ENCODE measurements at regions not wholly inside any gene's neighbourhood (a gene's known extent, or its start where the extent isn't known, plus 50 kb on each side); places are given as distances from the start of the nearest gene placed in this dataset.
"Not testable (repeated sequence)": the region's sequence is repeated elsewhere in the genome, so short reads cannot be mapped to it uniquely, and the experiment has no call there.

- ATAC-seq (no peak), DNase-seq (no peak)
- intact Hi-C loops (cut with DNase I) = no loop called here
These were observed 399.9 kb upstream of the ADAMTS5 start for GRCh38 chr21:27366646-27367235.

DNA sequence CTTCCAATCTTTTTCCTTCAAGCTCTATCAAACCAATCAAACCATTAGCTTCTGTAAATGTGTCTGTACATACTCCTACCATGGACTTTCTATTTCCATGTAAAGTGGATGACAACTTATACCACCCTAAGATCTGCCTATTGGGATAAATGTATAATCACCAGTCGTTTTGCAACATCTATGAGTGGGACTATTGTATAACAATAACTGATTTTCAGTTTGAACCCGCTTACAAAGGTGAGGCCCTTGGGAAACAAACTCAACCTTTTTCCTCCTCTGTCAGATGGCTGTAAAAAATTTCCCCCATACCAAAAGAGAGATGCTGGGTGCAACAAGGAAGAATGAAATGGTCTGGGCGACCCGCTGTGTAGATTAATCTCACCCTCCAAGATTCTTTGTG is 399.1 kb upstream of the ADAMTS5 start:
- no peak for ATAC-seq
- DNase-seq = no peak
- intact Hi-C loops (cut with DNase I) = no loop called here

DNA sequence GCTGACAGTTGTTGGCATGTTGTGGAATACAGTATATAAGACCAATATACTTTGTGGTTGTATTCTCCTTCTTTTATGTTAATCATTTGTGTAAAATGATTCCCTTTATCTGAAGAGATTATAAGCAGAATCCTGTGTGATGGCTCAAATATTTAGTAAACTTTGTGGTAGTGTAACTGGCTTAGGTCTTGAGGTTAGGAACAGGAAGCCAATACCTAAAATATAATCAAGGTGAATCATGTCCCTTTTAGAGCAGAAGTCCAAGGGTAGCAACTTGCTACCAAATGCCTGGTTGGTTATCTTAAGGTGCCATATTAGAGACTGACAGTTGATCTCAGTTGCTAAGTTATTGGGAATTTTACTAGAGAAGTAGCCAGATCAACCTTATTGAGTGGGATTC is 398.5 kb upstream of the ADAMTS5 start:
- no peak for ATAC-seq
- intact Hi-C loops (cut with DNase I) = no loop called here
- no peak for DNase-seq

GRCh38 chr21:27363719-27364477 is 397.0 kb upstream of the ADAMTS5 start:
- ATAC-seq = no peak
- DNase-seq = no peak
- intact Hi-C loops (cut with DNase I) = loop anchor here in 1 of 2 donors (5.0 kb wide), 1 partner anchor 198 kb away; no protein-coding TSS in a partner anchor

DNA sequence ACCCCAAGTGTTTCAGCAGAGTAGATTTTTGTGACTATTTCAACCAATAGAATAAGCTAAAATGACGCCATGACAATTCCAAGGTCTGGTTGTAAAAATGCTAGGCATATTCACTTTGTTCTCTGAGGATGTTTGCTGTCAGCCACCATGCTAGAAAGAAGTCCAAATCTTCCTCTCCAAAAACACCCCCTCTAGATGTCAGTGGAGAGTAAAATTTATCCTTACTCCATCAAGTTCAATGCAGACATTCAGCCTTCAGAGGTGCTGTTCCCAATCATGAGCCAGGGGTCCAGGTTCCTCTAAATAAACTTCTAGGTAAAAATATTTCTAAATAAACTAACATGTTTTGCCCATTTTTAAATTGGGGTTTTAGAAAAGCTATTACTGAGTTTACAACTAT is 395.4 kb upstream of the ADAMTS5 start:
- no peak for ATAC-seq
- intact Hi-C loops (cut with DNase I) = loop anchor here in 1 of 2 donors (5.0 kb wide), 1 partner anchor 200 kb away; no protein-coding TSS in a partner anchor
- DNase-seq = no peak

- ATAC-seq = no peak
- intact Hi-C loops (cut with DNase I) = no loop called here
These were observed 392.3 kb upstream of the ADAMTS5 start for GRCh38 chr21:27359141-27359540.

DNA sequence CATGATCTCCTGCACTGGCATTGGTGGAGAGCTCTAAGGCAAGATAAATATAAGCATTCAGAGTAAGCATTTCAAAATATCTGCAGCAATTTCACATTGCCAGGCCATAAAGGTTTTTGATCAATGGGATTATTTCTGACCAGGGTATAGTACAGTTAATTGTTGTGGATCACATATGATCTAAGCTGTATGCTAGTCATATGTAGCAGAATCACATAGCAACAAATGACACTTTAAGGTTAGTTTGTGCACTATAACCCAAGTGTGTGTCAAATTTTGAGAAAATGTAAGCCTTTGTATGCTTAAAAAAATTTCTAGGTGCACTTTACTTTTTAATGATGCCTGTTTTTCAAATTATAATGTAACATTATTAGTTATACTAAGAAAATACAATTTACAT is 386.0 kb upstream of the ADAMTS5 start:
- no peak for DNase-seq
- ATAC-seq = no peak
- intact Hi-C loops (cut with DNase I) = no loop called here

More at GRCh38 chr21:27359141-27359540, 392.3 kb upstream of the ADAMTS5 start:
- no peak for DNase-seq

- no peak for DNase-seq
- intact Hi-C loops (cut with DNase I) = no loop called here
- ATAC-seq = no peak
These were observed 379.2 kb upstream of the ADAMTS5 start for GRCh38 chr21:27346041-27346448.

- ATAC-seq = no peak
- intact Hi-C loops (cut with DNase I) = no loop called here
These were observed 373.0 kb upstream of the ADAMTS5 start for GRCh38 chr21:27339902-27340301.

GRCh38 chr21:27338007-27338406 is 371.1 kb upstream of the ADAMTS5 start:
- ATAC-seq; intact Hi-C loops (cut with DNase I); DNase-seq: not testable (repeated sequence)

More at GRCh38 chr21:27339902-27340301, 373.0 kb upstream of the ADAMTS5 start:
- DNase-seq = no peak

DNA sequence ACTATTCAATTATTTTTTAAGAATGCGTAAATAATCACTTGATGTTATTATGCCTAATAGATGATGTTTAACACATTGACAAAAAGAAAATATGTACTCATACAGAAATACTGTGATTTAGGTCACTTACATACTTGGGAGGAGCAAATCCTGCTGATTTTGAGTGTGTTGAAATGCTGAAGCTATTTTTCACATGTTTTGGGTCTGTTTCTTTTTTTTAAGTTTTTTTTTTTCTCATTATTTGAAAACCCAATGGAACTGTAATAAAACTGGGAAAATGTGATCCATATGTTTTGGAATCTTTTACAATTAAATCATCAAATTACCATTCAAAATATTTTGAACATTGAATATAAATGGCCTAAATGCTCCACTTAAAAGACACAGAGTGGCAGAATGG is 366.2 kb upstream of the ADAMTS5 start:
- ATAC-seq (no peak), DNase-seq (no peak)
- intact Hi-C loops (cut with DNase I) = no loop called here

DNA sequence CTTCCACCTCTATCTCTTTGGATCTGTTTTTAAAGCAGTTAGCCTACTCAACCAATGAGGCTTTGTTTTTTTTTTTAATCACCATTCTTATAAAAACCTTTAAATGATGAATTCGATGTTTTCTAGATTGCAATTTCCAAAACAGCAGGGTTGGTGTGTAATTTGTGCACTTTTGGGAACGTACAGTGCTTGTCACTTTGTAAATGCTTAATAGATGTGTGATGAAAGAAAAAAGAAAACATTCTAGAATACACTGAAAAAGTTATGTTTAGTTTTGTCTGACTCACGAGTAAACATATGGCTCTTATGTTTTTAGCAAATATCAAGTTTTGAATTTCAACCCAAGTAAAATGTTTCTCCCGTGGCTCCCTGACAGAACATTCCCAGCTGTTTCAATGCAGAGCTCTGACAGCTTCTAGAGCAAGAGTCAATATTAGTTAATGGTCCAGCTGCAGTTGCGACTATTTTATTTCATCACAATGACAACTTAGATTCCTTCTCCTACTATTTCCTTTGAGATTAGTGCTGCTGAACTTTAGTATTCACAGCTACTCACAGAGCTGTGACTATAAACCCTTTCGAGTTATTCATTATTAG is 362.5 kb upstream of the ADAMTS5 start:
- no peak for DNase-seq
- ATAC-seq = peak in 1 of 2 donors; percentile 80
- intact Hi-C loops (cut with DNase I) = no loop called here

DNA sequence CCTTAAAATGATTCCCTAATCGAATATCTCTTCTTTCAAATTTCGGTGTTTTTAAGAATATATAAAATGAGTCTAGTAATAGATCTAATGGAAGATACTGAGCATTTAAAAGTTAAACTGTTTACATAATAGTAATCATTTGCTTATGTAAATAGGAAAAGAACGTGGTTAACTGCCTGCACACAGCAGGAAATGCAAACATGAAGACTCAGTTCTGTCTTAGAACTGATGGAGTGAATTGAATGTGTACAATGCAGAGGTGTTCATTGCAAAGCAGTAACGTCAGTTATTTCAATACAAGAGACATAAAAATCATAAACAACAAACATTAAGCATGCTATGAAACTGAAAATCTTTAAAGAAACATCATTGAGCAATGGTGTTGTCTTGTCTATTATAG is 359.4 kb upstream of the ADAMTS5 start:
- no peak for DNase-seq
- intact Hi-C loops (cut with DNase I) = no loop called here
- no peak for ATAC-seq

DNA sequence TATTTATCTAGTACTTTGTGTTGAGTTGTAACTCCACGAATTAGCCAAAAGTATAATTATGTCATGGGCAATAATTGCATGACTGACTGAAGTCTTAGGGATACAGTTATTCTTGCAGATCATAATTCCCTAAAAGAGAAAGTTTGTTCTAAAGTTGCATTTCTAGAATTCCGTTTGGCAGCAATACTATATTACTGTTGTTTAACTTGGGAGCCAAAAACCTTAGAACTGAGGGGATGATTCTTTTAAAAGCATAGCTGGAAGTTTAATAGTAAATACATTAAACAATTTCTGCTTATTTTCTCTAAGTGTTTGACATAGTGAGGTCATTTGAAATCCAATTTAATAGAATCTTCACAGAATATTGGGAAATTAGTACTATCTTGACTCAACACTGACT is 356.4 kb upstream of the ADAMTS5 start:
- intact Hi-C loops (cut with DNase I) = no loop called here
- DNase-seq (no peak), ATAC-seq (no peak)

DNA sequence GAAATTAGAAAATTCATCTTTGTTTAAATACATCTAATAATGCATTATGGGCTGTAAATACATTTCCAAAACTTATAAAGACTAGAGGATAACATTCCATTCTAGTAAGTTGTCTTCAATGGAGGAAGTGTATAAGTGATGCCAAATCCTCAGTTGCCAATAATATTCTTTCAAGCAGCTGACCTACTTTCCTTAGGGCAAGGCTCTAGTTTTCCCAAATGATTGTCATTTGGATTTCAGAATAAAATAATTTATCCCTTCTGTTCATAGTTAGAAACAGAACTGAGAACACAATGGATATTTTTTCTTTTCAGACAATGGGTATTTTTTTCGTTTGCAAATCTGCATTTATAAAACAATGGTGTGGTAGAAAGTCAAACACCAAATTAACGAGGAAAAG is 354.9 kb upstream of the ADAMTS5 start:
- intact Hi-C loops (cut with DNase I) = no loop called here
- no peak for ATAC-seq
- no peak for DNase-seq

GRCh38 chr21:27320868-27321267 is 354.0 kb upstream of the ADAMTS5 start:
- no peak for DNase-seq
- ATAC-seq = no peak
- intact Hi-C loops (cut with DNase I) = no loop called here

- DNase-seq; ATAC-seq; intact Hi-C loops (cut with DNase I): not testable (repeated sequence)
These were observed 350.7 kb upstream of the ADAMTS5 start for GRCh38 chr21:27317601-27318000.

DNA sequence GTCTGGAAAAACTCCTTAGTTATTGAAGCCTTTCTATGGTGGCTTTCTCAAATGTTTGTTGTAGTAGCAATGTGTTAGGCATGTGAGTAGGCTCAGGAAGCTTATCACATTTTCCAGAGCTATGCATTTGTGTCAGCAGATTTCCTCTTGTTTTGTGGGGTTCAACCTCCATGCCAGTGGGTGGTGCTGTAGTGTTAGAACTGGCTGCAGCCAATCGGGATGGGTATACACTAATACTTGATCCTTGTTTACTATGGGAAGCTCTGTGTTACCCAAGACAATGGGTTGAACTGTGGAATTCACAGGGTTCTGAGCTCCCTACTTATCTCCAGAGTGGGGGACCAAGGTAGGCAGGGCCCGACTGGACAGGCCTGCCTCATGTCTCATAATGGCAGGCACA is 348.5 kb upstream of the ADAMTS5 start:
- ATAC-seq = no peak
- no peak for DNase-seq
- intact Hi-C loops (cut with DNase I) = no loop called here

- intact Hi-C loops (cut with DNase I) = no loop called here
- ATAC-seq = no peak
- no peak for DNase-seq
These were observed 347.2 kb upstream of the ADAMTS5 start for GRCh38 chr21:27314131-27314530.

Measured in left cardiac atrium (tissue), 4 donors.